ENCODE measurements at regions not wholly inside any gene's neighbourhood (a gene's known extent, or its start where the extent isn't known, plus 50 kb on each side); places are given as distances from the start of the nearest gene placed in this dataset.

GRCh38 chr3:127038923-127039581 is 56.1 kb downstream of the PLXNA1 start:
- peaks cover 6 to 8% of the 10 kb centered on the region in 2 donors for H3K36me3 ChIP-seq
- no peak for TF ChIP-seq CTCF (IDR thresholded peaks at IDR 0.05)
- intact Hi-C loops (cut with DNase I), result no loop called here
- H3K27me3 ChIP-seq, result no peaks in the 10 kb centered on the region
- H3K4me3 ChIP-seq, result no peak overlapping the region
- DNase-seq (ENCODE audit: low spot score in 2 of 2), result no peak
- H3K4me1 ChIP-seq, result peaks cover 7 to 16% of the 10 kb centered on the region in 2 donors
- H3K9me3 ChIP-seq, result no peaks in the 10 kb centered on the region
- H3K27ac ChIP-seq, result no peak overlapping the region

GRCh38 chr3:127039719-127040118 is 56.8 kb downstream of the PLXNA1 start:
- no peaks in the 10 kb centered on the region for H3K27me3 ChIP-seq
- TF ChIP-seq CTCF (IDR thresholded peaks at IDR 0.05), result no peak
- H3K4me1 ChIP-seq, result peaks cover 11 to 19% of the 10 kb centered on the region in 2 donors
- H3K27ac ChIP-seq, result no peak overlapping the region
- DNase-seq (ENCODE audit: low spot score in 2 of 2), result no peak
- intact Hi-C loops (cut with DNase I), result no loop called here
- peaks cover 0 to 2% of the 10 kb centered on the region in 2 donors for H3K36me3 ChIP-seq
- H3K4me3 ChIP-seq, result no peak overlapping the region
- no peaks in the 10 kb centered on the region for H3K9me3 ChIP-seq

- H3K4me3 ChIP-seq, result no peak overlapping the region
- DNase-seq (ENCODE audit: low spot score in 2 of 2), result no peak
- no peaks in the 10 kb centered on the region for H3K9me3 ChIP-seq
- no peak overlapping the region for H3K27ac ChIP-seq
- intact Hi-C loops (cut with DNase I), result no loop called here
- H3K27me3 ChIP-seq, result no peaks in the 10 kb centered on the region
- no peaks in the 10 kb centered on the region for H3K36me3 ChIP-seq
- no peak for TF ChIP-seq CTCF (IDR thresholded peaks at IDR 0.05)
- H3K4me1 ChIP-seq, result peaks cover 11 to 18% of the 10 kb centered on the region in 2 donors
These were observed 57.3 kb downstream of the PLXNA1 start for GRCh38 chr3:127040216-127040615.

GRCh38 chr3:127041264-127041820 is 58.4 kb downstream of the PLXNA1 start:
- Histone ChIP-seq H3K4me3 (no peak overlapping the region), H3K36me3 (no peaks in the 10 kb centered on the region), H3K27me3 (no peaks in the 10 kb centered on the region), H3K9me3 (no peaks in the 10 kb centered on the region), H3K27ac (peak overlapping the region in 1 of 2 donors; percentile 20), H3K4me1 (peaks cover 15 to 23% of the 10 kb centered on the region in 2 donors)
- no peak for TF ChIP-seq CTCF (IDR thresholded peaks at IDR 0.05)
- intact Hi-C loops (cut with DNase I), result no loop called here
- no peak for DNase-seq (ENCODE audit: low spot score in 2 of 2)

- intact Hi-C loops (cut with DNase I), result no loop called here
These were observed 59.0 kb downstream of the PLXNA1 start for GRCh38 chr3:127041933-127042332.

More at GRCh38 chr3:127041933-127042332, 59.0 kb downstream of the PLXNA1 start:
- no peaks in the 10 kb centered on the region for H3K27me3 ChIP-seq
- TF ChIP-seq CTCF (IDR thresholded peaks at IDR 0.05), result no peak
- H3K9me3 ChIP-seq, result no peaks in the 10 kb centered on the region
- H3K4me1 ChIP-seq, result peaks cover 15 to 24% of the 10 kb centered on the region in 2 donors
- H3K36me3 ChIP-seq, result no peaks in the 10 kb centered on the region
- DNase-seq (ENCODE audit: low spot score in 2 of 2), result no peak
- no peak overlapping the region for H3K4me3 ChIP-seq
- H3K27ac ChIP-seq, result peak overlapping the region; percentile 20 to 84
